Mesodermal cell (in vitro differentiated cells): ENCODE measurements at regions not wholly inside any gene's neighbourhood (a gene's known extent, or its start where the extent isn't known, plus 50 kb on each side); places are given as distances from the start of the nearest gene placed in this dataset.

Experiments
- H3K27ac ChIP-seq: 2 replicates; pipeline ENCODE4 v1.7.0; 2013; ENCODE audit warnings: mild to moderate bottlenecking, low read depth, low read length, moderate library complexity; ENCODE audit not compliant: severe bottlenecking
- H3K36me3 ChIP-seq: 2 replicates; pipeline ENCODE4 v1.7.1; 2013; ENCODE audit warnings: mild to moderate bottlenecking, low read length, moderate library complexity; ENCODE audit not compliant: control insufficient read depth, insufficient read depth
- H3K4me1 ChIP-seq: one replicate; pipeline ENCODE4 v1.7.1; 2013; ENCODE audit warnings: mild to moderate bottlenecking, low read length; ENCODE audit not compliant: insufficient read depth, control insufficient read depth, poor library complexity, severe bottlenecking
- H3K4me3 ChIP-seq: 2 replicates; pipeline ENCODE4 v1.7.0; 2013; ENCODE audit warnings: low read length, control low read depth, mild to moderate bottlenecking; ENCODE audit not compliant: insufficient read depth, poor library complexity, severe bottlenecking; ENCODE audit errors: extremely low read depth
- H3K9me3 ChIP-seq: 2 replicates; pipeline ENCODE4 v1.7.1; 2013; ENCODE audit warnings: mild to moderate bottlenecking, low read length, moderate library complexity; ENCODE audit not compliant: control insufficient read depth
- WGBS, 2 experiments: methylation state at CpG; one replicate each; pipeline ENCODE4 v1.1.5; 2013; ENCODE audit warnings: missing lambda C conversion rate in 2 of 2; ENCODE audit not compliant: insufficient coverage in 2 of 2; 5-methylcytosine and 5-hydroxymethylcytosine counted together

DNA sequence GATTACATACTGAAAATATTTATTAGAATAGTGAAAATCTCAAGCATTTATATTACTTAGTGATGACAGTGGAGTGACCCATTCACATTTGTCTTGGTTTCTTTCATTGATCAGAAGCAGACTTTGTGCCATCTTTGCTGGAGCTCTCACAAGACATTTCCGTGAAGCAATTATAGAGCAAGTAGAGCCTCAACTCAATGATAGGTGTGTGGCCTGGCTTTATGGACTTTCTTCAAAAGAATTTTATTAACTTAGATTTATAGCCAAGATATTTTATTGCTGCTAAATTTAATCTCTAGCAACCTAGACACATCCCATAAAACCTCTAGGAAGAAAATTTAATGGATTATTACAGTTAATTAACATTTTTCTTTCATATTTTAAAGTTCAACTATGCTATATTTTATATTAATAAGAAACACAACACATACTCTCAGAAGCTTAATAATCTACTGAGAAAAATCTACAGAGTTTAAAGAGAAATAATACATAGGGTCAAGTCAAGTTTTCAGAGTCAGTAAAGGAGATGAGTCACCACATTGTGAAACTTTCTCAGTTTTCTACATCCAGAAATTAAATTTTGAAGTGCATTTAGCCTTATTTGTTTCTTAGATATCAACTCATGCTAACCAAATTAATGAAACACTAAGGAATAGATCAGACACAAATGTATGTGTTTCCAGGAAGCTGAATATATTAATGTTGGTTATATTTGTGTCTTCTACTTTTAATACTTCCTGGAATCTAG, 160.5 kb downstream of the LACC1 start:
- Histone ChIP-seq H3K4me1 (peaks cover 8% of the 10 kb centered on the region), H3K36me3 (no peaks in the 10 kb centered on the region), H3K9me3 (no peaks in the 10 kb centered on the region), H3K27ac (no peak overlapping the region), H3K4me3 (no peak overlapping the region)
- WGBS, 2 experiments: no CpG with 5 or more reads among the region's 1 CpG

DNA sequence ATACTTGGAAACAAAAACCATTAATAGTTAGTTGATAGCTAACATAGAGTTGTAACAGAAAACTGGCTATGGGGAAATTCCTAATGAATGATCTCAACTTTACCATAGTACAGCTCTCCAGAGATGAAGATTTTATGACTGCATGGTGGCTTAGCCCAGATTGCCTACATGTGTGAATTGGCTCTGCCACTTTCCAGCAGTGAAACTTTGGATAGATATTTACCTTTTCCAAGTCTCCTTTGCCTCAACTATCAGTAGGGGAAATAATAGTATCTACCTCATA, 161.1 kb downstream of the LACC1 start:
- peaks cover 12% of the 10 kb centered on the region for H3K4me1 ChIP-seq
- H3K27ac ChIP-seq: no peak overlapping the region
- H3K9me3 ChIP-seq: no peaks in the 10 kb centered on the region

DNA sequence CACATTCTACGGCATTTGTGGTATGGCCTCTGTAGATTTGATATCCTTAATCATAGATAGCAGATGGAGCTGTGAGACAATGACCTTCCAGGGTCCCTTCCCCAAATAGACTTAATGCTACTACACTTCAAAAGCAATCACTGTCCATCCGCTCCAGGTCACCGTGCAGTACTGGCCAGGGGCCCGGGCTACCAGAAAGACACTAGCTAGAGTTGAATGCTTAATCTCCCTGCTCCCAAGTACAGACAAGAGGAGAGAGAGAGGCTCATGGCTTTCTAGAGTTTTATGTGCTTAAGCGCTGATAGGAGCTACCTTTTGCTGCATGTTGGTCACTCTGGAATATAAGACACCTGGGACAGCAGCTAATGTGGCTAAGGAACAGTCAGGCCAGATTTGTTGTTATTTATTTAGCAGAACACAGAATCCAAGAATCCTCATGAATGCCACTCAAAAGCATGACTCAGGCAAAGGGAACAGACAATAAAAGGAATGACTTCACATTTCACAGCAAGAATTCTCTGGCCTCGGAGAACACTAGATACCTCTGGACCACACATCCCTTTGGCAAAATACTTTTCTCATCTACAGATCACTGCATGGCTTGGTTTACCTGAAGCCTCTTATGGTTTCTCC, 165.0 kb downstream of the LACC1 start:
- H3K27ac ChIP-seq: peak overlapping the region; percentile 47
- no peaks in the 10 kb centered on the region for H3K36me3 ChIP-seq
- no peak overlapping the region for H3K4me3 ChIP-seq
- no peaks in the 10 kb centered on the region for H3K9me3 ChIP-seq
- peaks cover 12% of the 10 kb centered on the region for H3K4me1 ChIP-seq
- WGBS, 2 experiments: 83 to 100% methylated on average over 1 to 4 of the region's 6 CpGs

More for the DNA sequence above, 161.1 kb downstream of the LACC1 start:
- no peak overlapping the region for H3K4me3 ChIP-seq
- no peaks in the 10 kb centered on the region for H3K36me3 ChIP-seq

DNA sequence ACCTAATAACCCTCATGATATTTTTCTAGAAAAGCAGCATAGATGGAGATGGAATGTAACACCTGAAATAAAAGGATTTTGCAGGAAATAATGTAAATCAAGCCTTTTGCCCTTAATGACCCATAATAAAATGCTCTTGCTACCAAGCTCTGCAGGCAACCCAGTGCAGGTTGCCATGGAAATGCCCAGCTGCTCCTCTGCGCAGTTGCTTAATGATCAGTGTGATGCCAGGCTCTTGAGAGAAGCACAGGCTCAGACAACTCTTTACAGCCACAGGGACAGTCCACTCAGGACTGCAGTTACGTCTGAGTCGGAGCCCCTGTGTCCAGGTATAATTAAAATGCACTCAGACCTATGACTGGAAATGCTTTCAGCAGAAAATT, 165.5 kb downstream of the LACC1 start:
- Histone ChIP-seq H3K9me3 (no peaks in the 10 kb centered on the region), H3K4me1 (peaks cover 12% of the 10 kb centered on the region), H3K4me3 (no peak overlapping the region), H3K36me3 (no peaks in the 10 kb centered on the region), H3K27ac (no peak overlapping the region)
- WGBS, 2 experiments: 82 to 97% methylated on average over 3 of the region's 3 CpGs

DNA sequence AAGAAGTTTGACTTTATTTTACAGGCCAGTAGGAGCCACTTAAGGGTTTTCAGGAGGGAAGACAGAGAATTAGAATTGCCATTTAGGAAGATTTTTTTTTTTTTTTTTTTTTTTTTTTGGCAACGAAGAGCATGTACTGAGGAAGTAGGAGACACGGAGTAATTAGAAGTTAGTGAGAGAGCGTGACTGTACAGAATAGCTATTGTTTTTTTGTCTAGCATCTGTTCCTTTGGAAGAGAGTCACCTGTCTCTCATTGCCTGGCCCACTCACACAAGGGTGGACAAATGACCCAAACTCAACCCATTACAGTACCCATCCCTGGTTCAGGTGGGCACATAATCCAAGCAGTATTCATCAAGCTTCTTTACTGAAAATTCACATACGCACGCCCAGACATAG, 166.7 kb downstream of the LACC1 start:
- 88 to 94% methylated on average over 2 to 4 of the region's 5 CpGs for WGBS, 2 experiments
- Histone ChIP-seq H3K27ac (no peak overlapping the region), H3K9me3 (no peaks in the 10 kb centered on the region), H3K36me3 (no peaks in the 10 kb centered on the region), H3K4me3 (no peak overlapping the region), H3K4me1 (peaks cover 12% of the 10 kb centered on the region)

DNA sequence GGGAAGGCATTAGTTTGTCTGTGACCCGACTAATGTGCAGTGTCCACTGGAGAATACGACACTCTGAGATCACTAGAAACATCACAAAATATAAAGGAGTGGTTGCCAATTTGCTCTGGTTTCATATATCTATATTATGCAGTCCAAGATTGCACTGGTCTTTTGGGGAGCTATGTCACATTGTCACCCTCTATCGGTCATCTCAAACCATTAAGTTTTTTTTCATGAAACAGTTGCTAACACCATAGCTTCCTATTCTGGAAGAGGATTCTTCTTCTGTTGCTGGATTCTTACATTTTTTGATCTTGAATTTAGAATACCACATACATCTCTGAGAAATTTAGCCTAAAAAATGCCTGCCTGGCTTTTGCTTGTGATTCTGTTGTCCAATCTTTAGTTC, 168.6 kb downstream of the LACC1 start:
- 86% methylated on average over 1 of the region's 3 CpGs; no CpG with 5 or more reads in 1 of the 2 experiments for WGBS, 2 experiments
- peaks cover 12% of the 10 kb centered on the region for H3K4me1 ChIP-seq
- no peaks in the 10 kb centered on the region for H3K36me3 ChIP-seq
- no peak overlapping the region for H3K27ac ChIP-seq
- no peak overlapping the region for H3K4me3 ChIP-seq
- no peaks in the 10 kb centered on the region for H3K9me3 ChIP-seq

DNA sequence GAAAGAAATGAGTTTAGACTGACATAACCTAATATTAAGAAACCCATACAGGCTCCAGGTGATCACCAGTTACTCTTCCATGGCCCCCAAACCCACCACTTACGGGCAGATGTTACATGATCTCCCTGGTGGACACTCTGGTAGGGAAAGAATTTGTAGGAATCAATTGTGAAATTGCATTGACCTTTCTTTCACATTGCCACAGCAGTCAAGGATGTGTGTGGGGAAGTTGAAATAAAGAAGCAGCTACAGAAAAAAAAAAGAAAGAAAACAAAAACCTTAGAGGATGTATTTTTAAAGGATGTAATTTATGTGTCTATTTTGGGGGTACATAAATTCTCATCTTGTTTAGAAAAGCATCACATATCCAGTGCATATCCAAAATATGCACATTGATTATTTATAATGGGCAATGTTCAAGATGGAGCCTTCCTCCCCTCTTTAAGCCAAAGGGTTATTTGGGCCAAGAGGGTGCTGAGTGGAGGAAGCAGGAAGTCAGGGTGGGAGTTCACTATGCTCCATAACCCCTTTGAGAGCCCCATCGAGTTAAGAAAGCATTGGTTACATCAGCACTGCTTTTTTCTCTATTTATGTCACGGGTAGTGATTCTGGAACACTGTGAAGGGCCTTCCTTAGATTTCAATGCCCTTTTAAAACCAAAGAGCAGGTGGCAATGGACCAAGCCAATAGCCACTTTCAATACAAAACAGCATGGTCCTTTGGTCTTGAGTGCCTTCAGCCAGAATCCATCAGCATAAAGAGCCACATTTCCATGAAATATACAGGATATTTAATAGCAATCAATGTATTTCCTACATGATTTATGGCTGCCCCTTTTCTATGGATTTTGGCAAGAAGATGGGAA, 169.6 kb downstream of the LACC1 start:
- Histone ChIP-seq H3K27ac (no peak overlapping the region), H3K36me3 (no peaks in the 10 kb centered on the region), H3K4me3 (no peak overlapping the region), H3K4me1 (peaks cover 15% of the 10 kb centered on the region), H3K9me3 (no peaks in the 10 kb centered on the region)
- WGBS, 2 experiments: 86 to 100% methylated on average over 1 to 2 of the region's 3 CpGs

DNA sequence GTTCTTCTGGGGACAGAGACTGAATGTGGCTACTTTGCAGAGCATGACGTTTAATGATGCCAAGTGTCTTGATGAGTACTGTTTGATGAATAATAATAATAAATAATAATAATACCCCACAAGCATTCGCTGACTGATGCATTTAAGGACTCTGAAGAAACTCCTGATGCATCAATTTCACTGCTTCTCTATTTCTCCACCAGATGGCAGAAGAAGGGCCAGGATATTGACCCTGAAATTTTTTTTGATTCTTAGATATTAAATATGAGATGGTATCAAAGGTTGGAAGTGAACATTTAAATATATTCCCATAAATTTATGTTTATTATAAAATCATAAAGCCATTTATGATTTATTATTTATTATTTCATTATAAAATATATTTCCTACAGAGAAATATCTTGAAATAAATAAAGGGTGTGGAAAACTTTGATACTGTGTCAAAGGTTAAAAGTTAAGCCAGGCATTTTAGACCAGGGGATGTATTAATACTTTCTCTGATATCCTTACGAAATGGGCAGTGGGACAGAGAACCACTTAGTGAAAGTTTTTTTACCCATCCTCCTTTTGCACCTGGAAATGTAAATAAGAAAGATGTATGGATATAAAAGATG, 170.9 kb downstream of the LACC1 start:
- Histone ChIP-seq H3K4me1 (peaks cover 3% of the 10 kb centered on the region), H3K9me3 (no peaks in the 10 kb centered on the region), H3K4me3 (no peak overlapping the region), H3K27ac (no peak overlapping the region), H3K36me3 (no peaks in the 10 kb centered on the region)
- 86 to 100% methylated on average over 1 of the region's 3 CpGs for WGBS, 2 experiments

DNA sequence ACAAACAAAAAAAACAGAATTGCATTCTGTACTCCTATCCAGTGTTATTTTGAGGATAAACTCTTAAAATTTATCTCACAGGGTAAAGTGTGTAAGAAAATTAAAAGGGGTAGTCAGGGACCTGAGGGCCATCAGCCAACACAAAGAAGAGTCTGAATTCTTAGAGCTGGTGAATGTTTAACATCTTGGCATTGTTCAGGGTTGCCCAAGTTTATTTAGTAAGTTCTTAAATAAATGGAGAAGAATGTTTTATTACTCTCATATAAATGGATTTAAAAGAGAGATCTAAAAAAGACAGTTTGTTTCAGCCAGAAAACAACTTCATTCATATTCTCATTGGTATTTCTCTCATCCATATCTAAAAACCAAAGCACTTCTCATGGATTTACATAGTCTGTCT, 171.7 kb downstream of the LACC1 start:
- Histone ChIP-seq H3K9me3 (no peaks in the 10 kb centered on the region), H3K27ac (peak overlapping the region; percentile 87), H3K4me3 (no peak overlapping the region), H3K4me1 (peaks cover 3% of the 10 kb centered on the region), H3K36me3 (no peaks in the 10 kb centered on the region)

DNA sequence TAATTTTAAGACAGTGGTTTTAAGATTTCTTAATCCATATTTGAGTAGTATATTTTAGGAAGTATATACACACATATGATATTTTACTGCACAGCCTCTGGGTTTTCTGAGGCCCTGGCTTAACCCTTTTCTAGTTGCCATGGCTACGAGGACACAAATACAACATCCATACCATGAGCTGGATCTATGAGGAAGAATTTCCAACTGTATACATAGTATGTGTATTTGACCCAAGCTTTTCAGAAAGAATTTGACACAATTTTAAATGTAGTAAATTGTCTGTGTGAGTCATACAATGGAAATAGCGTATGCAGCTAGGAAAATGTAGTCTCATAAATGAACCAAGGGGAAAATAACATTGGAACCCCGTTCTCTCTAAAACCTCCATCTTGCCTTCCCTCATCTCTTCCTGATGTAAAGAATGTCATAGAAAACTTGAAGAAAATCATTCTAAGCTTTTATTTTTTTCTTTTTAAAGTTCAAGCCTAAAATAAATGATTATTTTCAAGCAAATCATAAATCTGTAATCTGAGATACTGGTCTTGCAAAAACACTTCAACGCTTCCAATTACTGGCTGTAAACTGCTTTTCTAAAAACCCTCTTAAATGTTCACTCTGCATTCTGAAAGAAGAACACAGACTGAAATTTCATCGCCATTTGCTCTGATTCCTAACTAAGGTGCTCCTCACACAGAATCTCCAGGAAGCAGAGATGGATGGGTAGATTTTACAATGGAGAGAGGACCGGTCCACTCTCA, 172.4 kb downstream of the LACC1 start:
- Histone ChIP-seq H3K27ac (peak overlapping the region; percentile 87), H3K4me1 (peaks cover 3% of the 10 kb centered on the region), H3K9me3 (no peaks in the 10 kb centered on the region), H3K4me3 (no peak overlapping the region), H3K36me3 (no peaks in the 10 kb centered on the region)
- 79 to 89% methylated on average over 1 to 2 of the region's 6 CpGs for WGBS, 2 experiments
